ENCODE measurements at regions not wholly inside any gene's neighbourhood (a gene's known extent, or its start where the extent isn't known, plus 50 kb on each side); places are given as distances from the start of the nearest gene placed in this dataset.

GRCh38 chr6:16897669-16898068, 136.4 kb upstream of the ATXN1 start:
- TF ChIP-seq GATA3 (IDR thresholded peaks at IDR 0.05; ENCODE audit: low read depth, low read length) (no peak), GATA2 (IDR thresholded peaks at IDR 0.05; ENCODE audit: low read depth, low read length) (no peak)
